K562 (cell line): ENCODE measurements at regions not wholly inside any gene's neighbourhood (a gene's known extent, or its start where the extent isn't known, plus 50 kb on each side); places are given as distances from the start of the nearest gene placed in this dataset.

Experiments
- DLX4 ChIP-seq: fragments of 250-450 bp; sonication (Bioruptor Pico); IDR thresholded peaks from 2 replicates; pipeline ENCODE4 v1.6.1; 2021; ENCODE audit warnings: mild to moderate bottlenecking
- NFXL1 ChIP-seq: fragments of 450-650 bp; formaldehyde crosslinking; IDR thresholded peaks from 2 replicates; pipeline ENCODE4 v1.4.0; 2021; ENCODE audit warnings: mild to moderate bottlenecking
- ZNF143 ChIP-seq: sonication (generic); formaldehyde crosslinking; IDR thresholded peaks from 2 replicates; pipeline ENCODE4 v1.9.0; 2022; ENCODE audit warnings: mild to moderate bottlenecking, missing genetic modification reagents
- ZNF740 ChIP-seq, 3 experiments: fragments of 200-800 bp in 1 of 3; sonication (Bioruptor generic) in 1 of 3; sonication (generic) in 1 of 3; formaldehyde crosslinking in 1 of 3; IDR thresholded peaks; 2 replicates each; pipeline versions ENCODE4 v1.6.1 to v1.8.0; 2016 to 2022; ENCODE audit warnings: mild to moderate bottlenecking in 2 of 3, missing compliant biosample characterization in 2 of 3, missing genetic modification characterization in 2 of 3, missing genetic modification reagents in 1 of 3
- TF ChIP-seq, protein P1 (sequence below), 3 experiments: IDR thresholded peaks in 2 of 3; conservative IDR thresholded peaks in 1 of 3; 2 replicates each; pipeline ENCODE4 v1.5.1; 2011 to 2012; ENCODE audit warnings: low read length in 3 of 3, mild to moderate bottlenecking in 3 of 3, control low read depth in 2 of 3, improper control_type of control experiment in 1 of 3, inconsistent platforms in 1 of 3, low read depth in 1 of 3, mixed read lengths in 1 of 3, moderate library complexity in 1 of 3; ENCODE audit not compliant: insufficient read depth in 2 of 3

- TF ChIP-seq, protein P1, sequence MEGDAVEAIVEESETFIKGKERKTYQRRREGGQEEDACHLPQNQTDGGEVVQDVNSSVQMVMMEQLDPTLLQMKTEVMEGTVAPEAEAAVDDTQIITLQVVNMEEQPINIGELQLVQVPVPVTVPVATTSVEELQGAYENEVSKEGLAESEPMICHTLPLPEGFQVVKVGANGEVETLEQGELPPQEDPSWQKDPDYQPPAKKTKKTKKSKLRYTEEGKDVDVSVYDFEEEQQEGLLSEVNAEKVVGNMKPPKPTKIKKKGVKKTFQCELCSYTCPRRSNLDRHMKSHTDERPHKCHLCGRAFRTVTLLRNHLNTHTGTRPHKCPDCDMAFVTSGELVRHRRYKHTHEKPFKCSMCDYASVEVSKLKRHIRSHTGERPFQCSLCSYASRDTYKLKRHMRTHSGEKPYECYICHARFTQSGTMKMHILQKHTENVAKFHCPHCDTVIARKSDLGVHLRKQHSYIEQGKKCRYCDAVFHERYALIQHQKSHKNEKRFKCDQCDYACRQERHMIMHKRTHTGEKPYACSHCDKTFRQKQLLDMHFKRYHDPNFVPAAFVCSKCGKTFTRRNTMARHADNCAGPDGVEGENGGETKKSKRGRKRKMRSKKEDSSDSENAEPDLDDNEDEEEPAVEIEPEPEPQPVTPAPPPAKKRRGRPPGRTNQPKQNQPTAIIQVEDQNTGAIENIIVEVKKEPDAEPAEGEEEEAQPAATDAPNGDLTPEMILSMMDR (IDR thresholded peaks at IDR 0.05 in 2 of 3, conservative IDR thresholded peaks at IDR 0.05 in 1 of 3; ENCODE audit: insufficient read depth in 2 of 3, low read depth in 1 of 3, low read length in 3 of 3) = no peak
- no peak for TF ChIP-seq ZNF740 (CRISPR knock-in tag; IDR thresholded peaks at IDR 0.05)
- TF ChIP-seq ZNF740 (tag; IDR thresholded peaks at IDR 0.05) = no peak
- no peak for TF ChIP-seq NFXL1 (CRISPR knock-in tag)
- no peak for TF ChIP-seq ZNF143 (CRISPR knock-in tag)
- no peak for TF ChIP-seq DLX4 (CRISPR knock-in tag)
These were observed 289.2 kb downstream of the KLF12 start for GRCh38 chr13:73844986-73845385.
